GM13977 (cell line): ENCODE measurements at regions not wholly inside any gene's neighbourhood (a gene's known extent, or its start where the extent isn't known, plus 50 kb on each side); places are given as distances from the start of the nearest gene placed in this dataset.

Source experiments
- DNase-seq: peaks from one replicate; pipeline ENCODE4 v3.0.0; 2012; ENCODE audit warnings: low spot score
- CTCF ChIP-seq: IDR thresholded peaks from 2 replicates; pipeline ENCODE4 v1.5.1; 2012; ENCODE audit warnings: mild to moderate bottlenecking, control low read depth; ENCODE audit not compliant: insufficient read depth; ENCODE audit errors: extremely low read depth, missing control alignments
- in situ Hi-C: fragments of 300-500 bp; cut with MboI; formaldehyde crosslinking; loops from one replicate; pipeline ENCODE4 v1.12.0; 2022; ENCODE audit warnings: low sequenced_read_pairs, low pct_unique_long_range_greater_than_20kb, mixed read lengths, inconsistent platforms; ENCODE audit not compliant: unreplicated experiment

- DNase-seq, result no peak
- in situ Hi-C loops, result no loop called here
- no peak for TF ChIP-seq CTCF
Observed at GRCh38 chr5:8350644-8351339, 481.8 kb downstream of the MTRR start.

GRCh38 chr5:8355981-8356380, 487.0 kb downstream of the MTRR start:
- in situ Hi-C loops, result no loop called here
- TF ChIP-seq CTCF, result no peak
- DNase-seq, result no peak

GRCh38 chr5:8360012-8360411, 491.1 kb downstream of the MTRR start:
- TF ChIP-seq CTCF, result no peak
- in situ Hi-C loops, result no loop called here
- DNase-seq, result no peak

- no peak for TF ChIP-seq CTCF
- in situ Hi-C loops, result no loop called here
- DNase-seq, result no peak
Observed at GRCh38 chr5:8362495-8362894, 493.5 kb downstream of the MTRR start.

- TF ChIP-seq CTCF, result no peak
- in situ Hi-C loops, result no loop called here
- DNase-seq, result no peak
Observed at GRCh38 chr5:8363138-8363537, 494.2 kb downstream of the MTRR start.

GRCh38 chr5:8366266-8366665, 497.3 kb downstream of the MTRR start:
- no peak for DNase-seq
- no peak for TF ChIP-seq CTCF
- in situ Hi-C loops, result no loop called here
